Gastroesophageal sphincter (tissue), 4 donors: ENCODE measurements at regions not wholly inside any gene's neighbourhood (a gene's known extent, or its start where the extent isn't known, plus 50 kb on each side); places are given as distances from the start of the nearest gene placed in this dataset.

Experiments used
- ATAC-seq: fragments of 150-250 bp; one replicate; pipeline ENCODE4 v1.9.1; 2016; ENCODE audit warnings: mild to moderate bottlenecking, moderate library complexity
- H3K27ac ChIP-seq, 4 donors: fragments of 200-600 bp; sonication (generic) in 3 of 4; 1 replicate in 3 of 4; 2 replicates in 1 of 4; pipeline ENCODE4 v1.5.1; 2016 to 2019
- H3K27me3 ChIP-seq: fragments of 200-600 bp; sonication (generic); one replicate; pipeline ENCODE4 v1.5.1; 2019
- H3K36me3 ChIP-seq, 2 donors: fragments of 200-600 bp; sonication (generic); one replicate each; pipeline ENCODE4 v1.5.1; 2019; ENCODE audit warnings: control low read depth in 1 of 2
- H3K4me1 ChIP-seq, 3 donors: fragments of 200-600 bp; sonication (generic); 1 replicate in 2 of 3; 2 replicates in 1 of 3; pipeline ENCODE4 v1.5.1; 2016 to 2019; ENCODE audit warnings: control low read depth in 2 of 3
- H3K4me3 ChIP-seq, 2 donors: fragments of 200-600 bp; sonication (generic); one replicate each; pipeline ENCODE4 v1.5.1; 2019; ENCODE audit warnings: mild to moderate bottlenecking in 1 of 2, moderate library complexity in 1 of 2
- H3K9me3 ChIP-seq, 3 donors: fragments of 200-600 bp; sonication (generic); one replicate each; pipeline ENCODE4 v1.5.1; 2017 to 2019; ENCODE audit warnings: control low read depth in 2 of 3
- EP300 ChIP-seq: sonication (generic); formaldehyde crosslinking; IDR thresholded peaks from one replicate; pipeline ENCODE4 v1.6.1; 2017; ENCODE audit warnings: antibody characterized with exemption, mild to moderate bottlenecking
- POLR2A ChIP-seq, 2 donors: fragments of 450-650 bp; IDR thresholded peaks; one replicate each; pipeline ENCODE4 v1.6.1; 2017; ENCODE audit warnings: antibody characterized with exemption in 2 of 2, mild to moderate bottlenecking in 2 of 2, moderate library complexity in 1 of 2
- POLR2AphosphoS5 ChIP-seq: sonication (generic); formaldehyde crosslinking; IDR thresholded peaks from one replicate; pipeline ENCODE4 v1.6.1; 2017; ENCODE audit warnings: antibody characterized with exemption
- WGBS, 2 donors: methylation state at CpG; one replicate each; pipeline ENCODE4 v1.1.5; 2018; ENCODE audit warnings: low coverage in 1 of 2; 5-methylcytosine and 5-hydroxymethylcytosine counted together
- TF ChIP-seq, protein P1 (sequence below), 4 experiments: fragments of 200-600 bp in 2 of 4; fragments of 450-650 bp in 2 of 4; sonication (generic) in 1 of 4; IDR thresholded peaks; one replicate each; pipeline ENCODE4 v1.5.1; 2017 to 2019; ENCODE audit warnings: antibody characterized with exemption in 4 of 4, mild to moderate bottlenecking in 2 of 4, moderate library complexity in 2 of 4

DNA sequence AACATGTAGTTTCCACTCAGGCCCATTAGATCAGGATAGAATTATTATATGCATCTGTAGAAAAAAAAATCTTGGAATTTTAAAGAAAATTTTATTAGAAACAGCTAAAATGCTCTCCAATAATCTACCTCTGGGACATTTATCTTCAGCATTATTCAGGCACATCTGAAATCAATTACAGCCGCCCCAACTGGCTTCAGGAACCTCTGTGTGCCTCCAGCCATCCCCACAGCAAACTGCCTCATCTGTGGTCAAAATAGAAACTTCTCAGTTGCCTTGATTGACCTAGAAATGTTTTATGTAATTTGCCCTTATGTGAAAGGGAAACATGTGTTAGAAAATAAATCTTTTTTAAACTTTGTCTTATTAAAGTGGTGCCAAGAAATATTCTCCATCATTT, 120.1 kb upstream of the LPAR1 start:
- TF ChIP-seq POLR2A (IDR thresholded peaks at IDR 0.05), result no peak
- TF ChIP-seq EP300, result no peak
- no peak for TF ChIP-seq POLR2AphosphoS5
- TF ChIP-seq, protein P1, sequence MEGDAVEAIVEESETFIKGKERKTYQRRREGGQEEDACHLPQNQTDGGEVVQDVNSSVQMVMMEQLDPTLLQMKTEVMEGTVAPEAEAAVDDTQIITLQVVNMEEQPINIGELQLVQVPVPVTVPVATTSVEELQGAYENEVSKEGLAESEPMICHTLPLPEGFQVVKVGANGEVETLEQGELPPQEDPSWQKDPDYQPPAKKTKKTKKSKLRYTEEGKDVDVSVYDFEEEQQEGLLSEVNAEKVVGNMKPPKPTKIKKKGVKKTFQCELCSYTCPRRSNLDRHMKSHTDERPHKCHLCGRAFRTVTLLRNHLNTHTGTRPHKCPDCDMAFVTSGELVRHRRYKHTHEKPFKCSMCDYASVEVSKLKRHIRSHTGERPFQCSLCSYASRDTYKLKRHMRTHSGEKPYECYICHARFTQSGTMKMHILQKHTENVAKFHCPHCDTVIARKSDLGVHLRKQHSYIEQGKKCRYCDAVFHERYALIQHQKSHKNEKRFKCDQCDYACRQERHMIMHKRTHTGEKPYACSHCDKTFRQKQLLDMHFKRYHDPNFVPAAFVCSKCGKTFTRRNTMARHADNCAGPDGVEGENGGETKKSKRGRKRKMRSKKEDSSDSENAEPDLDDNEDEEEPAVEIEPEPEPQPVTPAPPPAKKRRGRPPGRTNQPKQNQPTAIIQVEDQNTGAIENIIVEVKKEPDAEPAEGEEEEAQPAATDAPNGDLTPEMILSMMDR (IDR thresholded peaks at IDR 0.05), result no peak
- Histone ChIP-seq H3K36me3 (no peaks in the 10 kb centered on the region), H3K27me3 (no peaks in the 10 kb centered on the region), H3K27ac (no peak overlapping the region), H3K4me3 (no peak overlapping the region), H3K9me3 (no peaks in the 10 kb centered on the region), H3K4me1 (peaks cover 0 to 2% (median 0%) of the 10 kb centered on the region in 3 donors)
- ATAC-seq, result no peak
- 71 to 100% methylated on average over 1 of the region's 1 CpG for WGBS, 2 donors

- no peak overlapping the region for H3K4me3 ChIP-seq
- no peaks in the 10 kb centered on the region for H3K9me3 ChIP-seq
- H3K4me1 ChIP-seq, result no peaks in the 10 kb centered on the region
- no peak overlapping the region for H3K27ac ChIP-seq
- ATAC-seq, result no peak
- TF ChIP-seq POLR2A (IDR thresholded peaks at IDR 0.05), result no peak
- TF ChIP-seq, protein P1 (IDR thresholded peaks at IDR 0.05), result no peak
- TF ChIP-seq EP300, result no peak
- no peak for TF ChIP-seq POLR2AphosphoS5
- WGBS, 2 donors, result 77 to 92% methylated on average over 1 of the region's 1 CpG
- H3K36me3 ChIP-seq, result no peaks in the 10 kb centered on the region
- H3K27me3 ChIP-seq, result no peaks in the 10 kb centered on the region
These were observed 115.9 kb upstream of the LPAR1 start for GRCh38 chr9:111154081-111154562.

DNA sequence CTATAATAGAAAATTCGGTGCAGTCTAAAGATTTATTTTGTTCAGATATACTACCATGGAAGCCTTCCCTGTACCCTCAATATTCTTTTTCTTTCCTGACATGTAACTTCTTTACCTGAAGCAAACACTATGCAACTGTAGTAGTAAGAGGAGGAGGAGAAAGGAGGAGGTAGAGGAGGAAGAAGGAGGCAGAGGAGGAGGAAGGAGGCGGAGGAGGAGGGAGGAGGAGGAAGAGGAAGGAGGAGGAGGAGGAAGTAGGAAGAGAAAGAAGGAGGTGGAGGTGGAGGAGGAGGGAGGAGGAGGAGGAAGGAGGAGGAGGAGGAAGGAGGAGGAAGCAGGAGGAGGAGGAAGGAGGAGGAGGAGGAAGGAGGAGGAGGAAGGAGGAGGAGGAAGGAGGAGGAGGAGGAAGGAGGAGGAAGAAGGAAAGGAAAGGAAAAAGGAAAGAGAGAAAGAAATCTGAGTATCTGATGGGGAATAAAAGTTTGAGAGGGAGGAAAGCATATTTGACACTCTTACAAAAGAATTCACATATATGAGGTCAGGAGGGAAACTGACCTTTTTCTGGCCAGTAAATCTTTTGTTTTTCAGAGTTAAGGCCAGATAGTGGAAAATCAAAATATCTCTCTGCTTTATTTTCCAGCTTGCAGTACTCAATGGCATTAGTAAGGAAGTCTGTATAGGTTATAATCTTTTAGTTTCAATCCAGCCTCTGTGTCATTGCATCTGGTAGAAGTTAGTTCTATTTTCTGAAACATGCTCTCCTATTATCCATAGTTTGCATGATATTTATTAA, 114.5 kb upstream of the LPAR1 start:
- no peak for ATAC-seq
- TF ChIP-seq POLR2AphosphoS5, result no peak
- TF ChIP-seq, protein P1 (IDR thresholded peaks at IDR 0.05), result no peak
- no peak for TF ChIP-seq POLR2A (IDR thresholded peaks at IDR 0.05)
- no peak for TF ChIP-seq EP300
- no peaks in the 10 kb centered on the region for H3K27me3 ChIP-seq

GRCh38 chr9:111151537-111151936, 113.3 kb upstream of the LPAR1 start:
- Histone ChIP-seq H3K36me3 (no peaks in the 10 kb centered on the region), H3K4me1 (no peaks in the 10 kb centered on the region), H3K27me3 (no peaks in the 10 kb centered on the region), H3K9me3 (no peaks in the 10 kb centered on the region), H3K27ac (no peak overlapping the region), H3K4me3 (no peak overlapping the region)
- WGBS, 2 donors, result 63 to 86% methylated on average over 1 of the region's 1 CpG
- no peak for ATAC-seq
- no peak for TF ChIP-seq POLR2A (IDR thresholded peaks at IDR 0.05)
- TF ChIP-seq, protein P1 (IDR thresholded peaks at IDR 0.05), result no peak
- no peak for TF ChIP-seq POLR2AphosphoS5
- TF ChIP-seq EP300, result no peak

More for the DNA sequence above, 114.5 kb upstream of the LPAR1 start:
- Histone ChIP-seq H3K4me1 (no peaks in the 10 kb centered on the region), H3K36me3 (no peaks in the 10 kb centered on the region), H3K9me3 (no peaks in the 10 kb centered on the region), H3K27ac (no peak overlapping the region), H3K4me3 (no peak overlapping the region)
- 50 to 81% methylated on average over 1 to 2 of the region's 2 CpGs for WGBS, 2 donors

GRCh38 chr9:111150181-111150580, 111.9 kb upstream of the LPAR1 start:
- H3K9me3 ChIP-seq, result no peaks in the 10 kb centered on the region
- H3K4me1 ChIP-seq, result no peaks in the 10 kb centered on the region
- ATAC-seq, result no peak
- TF ChIP-seq POLR2AphosphoS5 (no peak), POLR2A (IDR thresholded peaks at IDR 0.05) (no peak), EP300 (no peak)
- TF ChIP-seq, protein P1 (IDR thresholded peaks at IDR 0.05), result no peak
- H3K36me3 ChIP-seq, result no peaks in the 10 kb centered on the region
- no peak overlapping the region for H3K4me3 ChIP-seq
- no peaks in the 10 kb centered on the region for H3K27me3 ChIP-seq
- WGBS, 2 donors, result 91 to 92% methylated on average over 2 of the region's 2 CpGs
- H3K27ac ChIP-seq, result no peak overlapping the region
